ENCODE measurements at regions not wholly inside any gene's neighbourhood (a gene's known extent, or its start where the extent isn't known, plus 50 kb on each side); places are given as distances from the start of the nearest gene placed in this dataset.

DNA sequence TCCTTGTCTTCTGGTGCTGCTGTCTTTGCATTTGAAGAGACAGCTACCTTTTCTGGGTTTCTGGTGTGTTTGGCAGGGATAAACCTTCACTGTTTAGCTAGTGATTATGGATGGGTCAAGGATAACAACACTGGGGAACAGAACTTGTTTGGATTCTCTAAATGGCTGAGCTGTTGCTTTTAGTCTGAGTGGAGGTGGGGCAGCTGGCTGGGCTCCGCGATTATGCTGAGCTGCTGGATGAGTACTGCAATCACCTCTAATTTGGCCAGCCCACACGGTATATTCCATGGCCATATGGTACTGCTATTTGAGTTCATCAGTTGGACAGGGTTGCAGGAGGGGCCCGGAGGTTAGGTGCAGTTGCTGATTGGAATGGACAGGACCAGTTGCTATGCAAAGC is 361.6 kb upstream of the TFPI start:
- no peak overlapping the region for H3K27ac Mint-ChIP-seq
- H3K36me3 Mint-ChIP-seq (ENCODE audit: low read depth): no peaks in the 10 kb centered on the region
- H3K4me1 Mint-ChIP-seq: no peaks in the 10 kb centered on the region
- no peaks in the 10 kb centered on the region for H3K27me3 Mint-ChIP-seq
- CTCF ChIA-PET: no interaction called here
- no peak for DNase-seq
- H3K4me3 Mint-ChIP-seq: no peak overlapping the region
- H3K9me3 Mint-ChIP-seq: no peaks in the 10 kb centered on the region
- POLR2A ChIA-PET: no interaction called here

DNA sequence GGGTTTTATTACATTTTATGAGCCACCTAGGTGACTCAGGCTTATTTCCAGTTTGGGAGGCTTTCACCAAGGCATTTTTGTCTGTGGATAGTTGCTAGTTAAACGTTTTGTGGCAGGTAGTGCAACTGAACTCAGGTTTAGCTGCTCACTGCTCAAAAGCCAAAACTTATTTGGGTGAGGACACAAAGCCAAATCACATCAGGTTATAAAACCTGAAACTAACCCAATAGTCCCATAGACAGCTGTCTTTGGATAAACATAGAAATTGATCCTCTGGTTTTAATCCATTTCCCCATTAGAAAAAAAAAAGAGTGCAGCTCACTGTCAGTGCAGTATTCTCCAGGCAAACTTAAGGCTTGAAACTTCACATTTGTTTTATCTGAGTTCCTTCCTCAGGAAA is 362.6 kb upstream of the TFPI start:
- Mint-ChIP-seq H3K4me1 (no peaks in the 10 kb centered on the region), H3K4me3 (no peak overlapping the region), H3K9me3 (no peaks in the 10 kb centered on the region), H3K27ac (no peak overlapping the region), H3K36me3 (ENCODE audit: low read depth) (no peaks in the 10 kb centered on the region), H3K27me3 (no peaks in the 10 kb centered on the region)
- POLR2A ChIA-PET: no interaction called here
- CTCF ChIA-PET: interaction anchor here (0.9 kb wide), 1 partner anchor 200 kb away, joined by 6 read pairs; no protein-coding TSS in a partner anchor
- no peak for DNase-seq

DNA sequence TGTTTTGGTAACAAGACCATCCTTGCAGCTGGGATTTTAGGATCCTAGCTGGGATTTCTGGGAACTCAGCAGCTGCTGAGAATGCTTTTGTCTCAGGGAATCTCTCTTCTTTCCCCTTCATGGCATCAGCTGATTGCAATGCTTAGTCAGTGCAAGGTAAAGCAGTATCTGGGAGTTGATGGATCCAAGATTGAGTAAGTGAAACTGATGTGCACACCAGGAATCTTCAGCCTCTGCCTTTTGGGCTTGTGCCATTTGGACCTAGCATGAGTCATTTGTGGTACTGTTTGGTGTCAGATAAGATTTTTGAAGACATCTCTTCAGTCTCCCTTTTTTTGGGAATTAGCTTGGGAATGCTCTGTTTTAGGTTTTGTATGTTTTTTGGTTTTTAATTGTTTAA is 363.3 kb upstream of the TFPI start:
- Mint-ChIP-seq H3K4me1 (no peaks in the 10 kb centered on the region), H3K27ac (no peak overlapping the region), H3K27me3 (no peaks in the 10 kb centered on the region), H3K9me3 (no peaks in the 10 kb centered on the region), H3K4me3 (no peak overlapping the region), H3K36me3 (ENCODE audit: low read depth) (no peaks in the 10 kb centered on the region)
- ChIA-PET CTCF (interaction anchor here (0.9 kb wide), 1 partner anchor 199 kb away, joined by 6 read pairs; no protein-coding TSS in a partner anchor), POLR2A (no interaction called here)
- no peak for DNase-seq

GRCh38 chr2:187918996-187919821 is 365.0 kb upstream of the TFPI start:
- no peaks in the 10 kb centered on the region for H3K27me3 Mint-ChIP-seq
- no peak overlapping the region for H3K4me3 Mint-ChIP-seq
- DNase-seq: no peak
- ChIA-PET POLR2A (no interaction called here), CTCF (no interaction called here)
- H3K27ac Mint-ChIP-seq: no peak overlapping the region
- H3K4me1 Mint-ChIP-seq: no peaks in the 10 kb centered on the region
- H3K36me3 Mint-ChIP-seq (ENCODE audit: low read depth): no peaks in the 10 kb centered on the region
- H3K9me3 Mint-ChIP-seq: no peaks in the 10 kb centered on the region

GRCh38 chr2:187920511-187920910 is 366.3 kb upstream of the TFPI start:
- Mint-ChIP-seq H3K36me3 (ENCODE audit: low read depth) (no peaks in the 10 kb centered on the region), H3K27ac (no peak overlapping the region), H3K4me1 (no peaks in the 10 kb centered on the region), H3K9me3 (no peaks in the 10 kb centered on the region), H3K27me3 (no peaks in the 10 kb centered on the region), H3K4me3 (no peak overlapping the region)
- DNase-seq: no peak
- CTCF ChIA-PET: no interaction called here
- POLR2A ChIA-PET: no interaction called here

DNA sequence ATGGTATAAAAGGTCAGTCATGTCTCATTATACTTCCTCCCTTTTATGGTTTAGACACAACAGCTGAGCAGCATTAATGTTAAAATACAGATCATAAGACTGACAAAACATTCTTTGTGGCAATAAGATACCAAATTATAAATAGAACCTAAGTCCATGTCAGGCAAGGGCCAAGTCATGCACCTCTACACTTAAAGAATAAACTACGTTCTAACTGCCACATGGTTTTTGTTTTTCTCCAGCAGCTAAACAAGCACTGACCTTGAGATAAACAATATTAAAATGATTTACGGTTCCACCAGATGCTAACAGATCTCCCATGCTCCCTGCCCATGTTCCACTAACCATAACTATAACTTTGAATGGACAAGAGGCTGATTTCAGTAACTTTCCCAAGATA is 368.6 kb upstream of the TFPI start:
- H3K27ac Mint-ChIP-seq: no peak overlapping the region
- H3K9me3 Mint-ChIP-seq: no peaks in the 10 kb centered on the region
- DNase-seq: no peak
- no peaks in the 10 kb centered on the region for H3K27me3 Mint-ChIP-seq
- ChIA-PET CTCF (no interaction called here), POLR2A (no interaction called here)
- no peaks in the 10 kb centered on the region for H3K4me1 Mint-ChIP-seq
- no peaks in the 10 kb centered on the region for H3K36me3 Mint-ChIP-seq (ENCODE audit: low read depth)
- no peak overlapping the region for H3K4me3 Mint-ChIP-seq

GRCh38 chr2:187924293-187924692 is 367.4 kb upstream of the GULP1 start:
- Mint-ChIP-seq H3K27ac (no peak overlapping the region), H3K27me3 (no peaks in the 10 kb centered on the region), H3K36me3 (ENCODE audit: low read depth) (no peaks in the 10 kb centered on the region), H3K4me3 (no peak overlapping the region), H3K9me3 (no peaks in the 10 kb centered on the region), H3K4me1 (no peaks in the 10 kb centered on the region)
- CTCF ChIA-PET: no interaction called here
- POLR2A ChIA-PET: no interaction called here
- DNase-seq: no peak

- Mint-ChIP-seq H3K27ac (no peak overlapping the region), H3K4me3 (no peak overlapping the region), H3K27me3 (no peaks in the 10 kb centered on the region), H3K4me1 (no peaks in the 10 kb centered on the region), H3K9me3 (no peaks in the 10 kb centered on the region), H3K36me3 (ENCODE audit: low read depth) (no peaks in the 10 kb centered on the region)
- DNase-seq: no peak
- POLR2A ChIA-PET: no interaction called here
- CTCF ChIA-PET: no interaction called here
These were observed 357.4 kb upstream of the GULP1 start for GRCh38 chr2:187934236-187934635.

- H3K4me1 Mint-ChIP-seq: no peaks in the 10 kb centered on the region
- ChIA-PET CTCF (no interaction called here), POLR2A (no interaction called here)
- no peak overlapping the region for H3K27ac Mint-ChIP-seq
- no peak for DNase-seq
- no peaks in the 10 kb centered on the region for H3K9me3 Mint-ChIP-seq
- no peak overlapping the region for H3K4me3 Mint-ChIP-seq
- no peaks in the 10 kb centered on the region for H3K36me3 Mint-ChIP-seq (ENCODE audit: low read depth)
- peaks cover under 1% of the 10 kb centered on the region for H3K27me3 Mint-ChIP-seq
These were observed 357.0 kb upstream of the GULP1 start for GRCh38 chr2:187934692-187935091.

DNA sequence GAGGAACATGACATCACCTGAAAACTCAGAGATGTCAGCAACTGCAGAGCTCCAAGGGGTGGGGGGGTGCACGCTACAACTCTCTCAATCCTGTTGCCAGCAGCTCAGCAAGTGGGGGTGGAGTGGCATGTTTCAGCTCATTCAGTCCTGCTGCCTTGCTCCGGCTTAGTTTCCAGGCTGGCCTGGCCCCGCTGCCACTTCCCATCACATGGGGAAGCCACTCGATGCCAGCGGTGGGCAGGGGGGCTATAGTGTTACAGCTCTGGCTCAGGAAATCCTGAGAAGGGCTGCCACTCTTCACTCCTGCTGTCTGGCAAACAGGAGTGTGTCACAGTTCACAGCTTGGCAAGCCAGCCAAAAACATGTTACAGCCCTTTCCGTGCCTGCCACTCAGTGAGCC is 356.5 kb upstream of the GULP1 start:
- ChIA-PET CTCF (no interaction called here), POLR2A (no interaction called here)
- Mint-ChIP-seq H3K36me3 (ENCODE audit: low read depth) (no peaks in the 10 kb centered on the region), H3K27me3 (peaks cover 2% of the 10 kb centered on the region), H3K9me3 (no peaks in the 10 kb centered on the region), H3K4me1 (no peaks in the 10 kb centered on the region), H3K4me3 (no peak overlapping the region), H3K27ac (no peak overlapping the region)
- DNase-seq: no peak

DNA sequence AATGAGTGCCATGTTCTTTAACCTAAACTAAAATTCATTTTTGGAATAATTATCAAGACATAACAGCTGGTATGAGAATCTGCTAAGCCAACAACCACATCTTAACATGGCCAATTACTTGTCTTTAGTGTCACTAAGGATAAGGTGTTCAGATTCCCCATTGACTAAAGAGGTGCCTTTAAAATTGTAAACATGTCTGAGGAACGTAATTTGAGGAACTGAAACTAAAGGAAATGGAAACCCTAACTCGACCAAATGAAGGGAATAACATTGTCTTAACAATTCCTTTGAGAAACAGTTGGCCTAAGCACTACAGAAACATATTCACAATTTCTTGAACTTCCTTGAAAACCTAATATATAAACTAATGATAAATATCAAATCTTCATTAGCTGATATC is 355.4 kb upstream of the GULP1 start:
- ChIA-PET POLR2A (no interaction called here), CTCF (no interaction called here)
- Mint-ChIP-seq H3K36me3 (ENCODE audit: low read depth) (no peaks in the 10 kb centered on the region), H3K9me3 (no peaks in the 10 kb centered on the region), H3K4me1 (no peaks in the 10 kb centered on the region), H3K4me3 (no peak overlapping the region), H3K27me3 (peaks cover 2% of the 10 kb centered on the region), H3K27ac (no peak overlapping the region)
- no peak for DNase-seq

DNA sequence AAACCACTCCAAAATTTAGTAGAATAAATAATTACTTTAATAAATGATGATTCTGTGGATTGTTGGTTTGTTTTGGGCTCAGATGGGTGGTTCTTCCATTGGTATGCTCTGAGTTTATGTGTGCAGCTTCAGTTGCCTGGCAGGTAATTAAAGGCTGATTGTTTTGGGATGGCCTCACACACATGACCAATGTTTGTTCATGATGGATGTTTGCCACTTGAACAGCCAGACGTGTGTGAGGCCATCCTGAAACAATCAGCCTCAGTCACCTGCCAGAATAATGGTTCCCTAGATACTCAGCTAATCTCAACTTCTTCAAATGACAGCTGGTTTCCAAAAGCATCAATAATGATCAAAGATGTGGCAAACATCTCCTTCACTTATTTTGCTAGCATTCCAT is 352.5 kb upstream of the GULP1 start:
- H3K27me3 Mint-ChIP-seq: peaks cover 2% of the 10 kb centered on the region
- H3K9me3 Mint-ChIP-seq: no peaks in the 10 kb centered on the region
- H3K36me3 Mint-ChIP-seq (ENCODE audit: low read depth): no peaks in the 10 kb centered on the region
- no peak overlapping the region for H3K4me3 Mint-ChIP-seq
- no peaks in the 10 kb centered on the region for H3K4me1 Mint-ChIP-seq
- no peak for DNase-seq
- ChIA-PET POLR2A (no interaction called here), CTCF (no interaction called here)
- no peak overlapping the region for H3K27ac Mint-ChIP-seq

GRCh38 chr2:187942876-187943275 is 348.8 kb upstream of the GULP1 start:
- no peak for DNase-seq
- Mint-ChIP-seq H3K4me3 (no peak overlapping the region), H3K27me3 (peaks cover 2% of the 10 kb centered on the region), H3K4me1 (no peaks in the 10 kb centered on the region), H3K36me3 (ENCODE audit: low read depth) (no peaks in the 10 kb centered on the region), H3K9me3 (no peaks in the 10 kb centered on the region), H3K27ac (no peak overlapping the region)
- CTCF ChIA-PET: interaction anchor here (0.5 kb wide), 1 partner anchor 971 kb away, joined by 3 read pairs; no protein-coding TSS in a partner anchor
- POLR2A ChIA-PET: no interaction called here

DNA sequence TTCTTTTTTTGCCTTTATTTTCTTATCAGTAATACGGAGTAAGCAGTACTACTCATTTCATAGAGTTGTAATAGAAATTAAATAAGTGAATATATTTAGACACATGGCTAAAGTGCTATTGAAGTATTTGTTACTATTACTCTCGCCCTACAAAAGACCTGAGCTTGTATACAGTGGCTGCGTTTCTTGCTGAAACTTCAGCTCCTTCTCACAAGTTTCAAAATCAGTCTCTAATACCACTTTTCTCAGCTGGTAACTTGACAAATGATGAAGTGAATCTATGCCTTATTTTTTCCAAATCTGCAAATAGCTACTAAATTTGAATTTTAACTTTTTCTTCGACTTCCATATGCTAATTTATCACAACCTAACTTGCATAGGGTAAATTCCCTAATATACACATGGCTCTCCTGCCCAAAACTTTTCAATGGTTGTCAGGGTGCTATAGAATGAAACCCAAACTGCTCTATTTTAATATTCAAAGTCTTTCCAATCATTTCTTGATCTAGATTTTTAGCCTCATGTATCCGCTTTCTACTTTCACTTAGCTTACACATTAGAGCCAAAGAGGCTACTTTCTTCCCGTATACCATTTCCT is 347.8 kb upstream of the GULP1 start:
- no peak overlapping the region for H3K27ac Mint-ChIP-seq
- ChIA-PET CTCF (no interaction called here), POLR2A (no interaction called here)
- H3K4me1 Mint-ChIP-seq: no peaks in the 10 kb centered on the region
- no peaks in the 10 kb centered on the region for H3K9me3 Mint-ChIP-seq
- H3K27me3 Mint-ChIP-seq: peaks cover 2% of the 10 kb centered on the region
- DNase-seq: no peak
- H3K36me3 Mint-ChIP-seq (ENCODE audit: low read depth): no peaks in the 10 kb centered on the region
- H3K4me3 Mint-ChIP-seq: no peak overlapping the region
